ENCODE measurements at regions not wholly inside any gene's neighbourhood (a gene's known extent, or its start where the extent isn't known, plus 50 kb on each side); places are given as distances from the start of the nearest gene placed in this dataset.

DNA sequence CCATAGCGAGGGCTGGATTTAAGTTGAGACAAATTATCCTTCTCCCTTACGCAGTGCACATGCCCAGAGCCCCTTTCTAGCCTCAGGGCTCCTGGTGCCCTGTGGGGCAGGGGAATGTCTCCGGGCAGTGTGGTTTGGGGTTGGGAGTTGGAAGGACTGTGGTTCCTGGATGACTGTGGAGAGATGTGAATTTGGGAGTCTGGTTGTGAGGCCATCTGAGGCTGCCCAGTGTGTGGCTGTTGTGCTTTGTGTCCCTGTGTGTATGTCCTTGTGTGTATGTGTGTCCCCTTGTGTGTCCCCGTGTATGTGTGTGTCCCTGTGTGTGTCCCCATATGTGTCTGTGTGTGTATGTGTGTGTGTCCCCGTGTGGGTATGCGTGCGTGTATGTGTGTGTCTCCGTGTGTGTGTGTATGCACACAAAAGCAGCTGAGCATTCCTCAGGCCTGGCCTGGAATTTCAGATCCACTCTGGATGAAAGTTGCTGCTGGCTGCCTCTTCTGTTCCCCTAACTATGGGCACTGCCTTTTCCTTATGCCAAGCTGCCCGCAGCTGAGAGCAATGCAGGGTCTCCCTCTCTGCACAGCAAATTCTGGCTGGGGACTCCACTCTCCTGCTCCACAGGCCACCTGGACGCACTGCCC lies 65.4 kb downstream of the UBIAD1 start:
- ATAC-seq (no peak), DNase-seq (no peak)
- H3K4me1 ChIP-seq: no peaks in the 10 kb centered on the region
- intact Hi-C loops (cut with DNase I): no loop called here
- TF ChIP-seq, protein P1, sequence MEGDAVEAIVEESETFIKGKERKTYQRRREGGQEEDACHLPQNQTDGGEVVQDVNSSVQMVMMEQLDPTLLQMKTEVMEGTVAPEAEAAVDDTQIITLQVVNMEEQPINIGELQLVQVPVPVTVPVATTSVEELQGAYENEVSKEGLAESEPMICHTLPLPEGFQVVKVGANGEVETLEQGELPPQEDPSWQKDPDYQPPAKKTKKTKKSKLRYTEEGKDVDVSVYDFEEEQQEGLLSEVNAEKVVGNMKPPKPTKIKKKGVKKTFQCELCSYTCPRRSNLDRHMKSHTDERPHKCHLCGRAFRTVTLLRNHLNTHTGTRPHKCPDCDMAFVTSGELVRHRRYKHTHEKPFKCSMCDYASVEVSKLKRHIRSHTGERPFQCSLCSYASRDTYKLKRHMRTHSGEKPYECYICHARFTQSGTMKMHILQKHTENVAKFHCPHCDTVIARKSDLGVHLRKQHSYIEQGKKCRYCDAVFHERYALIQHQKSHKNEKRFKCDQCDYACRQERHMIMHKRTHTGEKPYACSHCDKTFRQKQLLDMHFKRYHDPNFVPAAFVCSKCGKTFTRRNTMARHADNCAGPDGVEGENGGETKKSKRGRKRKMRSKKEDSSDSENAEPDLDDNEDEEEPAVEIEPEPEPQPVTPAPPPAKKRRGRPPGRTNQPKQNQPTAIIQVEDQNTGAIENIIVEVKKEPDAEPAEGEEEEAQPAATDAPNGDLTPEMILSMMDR (IDR thresholded peaks at IDR 0.05): no peak
- no peak overlapping the region for H3K4me3 ChIP-seq
- peaks cover 9 to 57% of the 10 kb centered on the region in 2 donors for H3K27me3 ChIP-seq
- no peaks in the 10 kb centered on the region for H3K9me3 ChIP-seq
- H3K36me3 ChIP-seq: no peaks in the 10 kb centered on the region
- H3K27ac ChIP-seq: no peak overlapping the region

DNA sequence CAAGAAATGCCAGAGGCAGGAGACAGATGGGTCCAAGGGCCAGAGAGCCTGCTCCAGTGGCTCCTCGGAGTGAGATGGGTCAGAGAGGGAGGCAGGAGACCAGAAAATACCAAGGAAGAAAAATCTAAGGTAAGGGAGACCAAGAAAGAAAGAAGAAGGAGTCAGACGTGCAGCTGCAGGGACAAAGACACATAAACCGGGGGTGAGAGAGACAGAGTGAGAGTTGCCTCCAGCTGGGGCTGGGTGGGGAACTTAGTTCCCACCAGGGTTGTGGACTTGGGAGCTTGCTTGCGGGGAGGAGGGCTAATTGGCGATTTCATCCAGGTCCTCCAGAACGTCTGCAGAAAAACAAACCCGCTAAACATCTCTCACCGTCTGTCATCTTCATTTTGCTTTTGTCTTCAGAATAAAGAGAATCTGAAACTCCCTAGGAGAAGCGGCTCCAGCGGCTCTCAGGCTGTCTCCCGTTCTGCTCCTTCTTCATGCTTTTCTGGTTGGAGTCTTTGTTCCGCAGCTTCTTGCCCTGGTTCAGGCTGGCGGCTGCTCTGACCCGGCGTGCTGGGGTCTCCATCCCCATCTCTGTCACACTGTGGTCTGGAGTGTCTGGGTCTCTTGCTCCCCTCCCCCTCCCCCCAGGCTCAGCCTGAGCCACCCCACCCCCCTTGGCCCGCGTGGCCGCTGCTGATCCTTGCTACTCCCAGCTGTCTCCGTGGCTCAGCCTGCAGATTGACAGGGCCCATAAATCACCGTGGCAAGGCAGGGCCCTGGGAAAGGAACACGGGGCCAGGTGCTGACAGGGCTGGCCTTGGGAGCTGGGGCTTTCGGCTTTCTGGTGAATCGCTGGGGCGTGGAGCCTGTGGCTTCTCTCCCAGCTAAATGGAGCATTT lies 66.6 kb downstream of the UBIAD1 start:
- DNase-seq (no peak), ATAC-seq (no peak)
- no peaks in the 10 kb centered on the region for H3K36me3 ChIP-seq
- no peaks in the 10 kb centered on the region for H3K4me1 ChIP-seq
- no peaks in the 10 kb centered on the region for H3K9me3 ChIP-seq
- TF ChIP-seq, protein P1 (IDR thresholded peaks at IDR 0.05): no peak
- no peak overlapping the region for H3K4me3 ChIP-seq
- intact Hi-C loops (cut with DNase I): no loop called here
- H3K27ac ChIP-seq: no peak overlapping the region
- peaks cover 9 to 69% of the 10 kb centered on the region in 2 donors for H3K27me3 ChIP-seq

DNA sequence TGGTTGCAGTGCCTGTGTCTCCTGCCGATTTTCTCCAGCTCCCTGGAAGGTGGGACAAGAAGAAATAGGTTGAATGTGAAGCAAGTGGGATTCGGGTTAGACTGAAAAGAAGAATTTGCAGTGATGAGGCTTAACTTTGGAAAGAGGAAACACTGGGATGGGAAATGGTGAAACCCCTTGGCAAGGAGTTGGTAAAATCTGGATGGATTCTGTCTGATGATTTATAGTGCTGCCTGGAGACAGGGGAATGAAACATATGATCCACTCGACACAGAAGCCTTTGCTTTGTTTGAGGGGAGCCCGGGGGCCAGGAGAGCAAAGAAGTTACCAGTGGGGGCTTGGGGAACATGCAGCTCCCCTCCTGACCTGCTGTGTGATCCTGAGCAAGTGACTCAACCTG lies 67.2 kb downstream of the UBIAD1 start:
- ATAC-seq (no peak), DNase-seq (no peak)
- intact Hi-C loops (cut with DNase I): no loop called here
- peaks cover 9 to 76% of the 10 kb centered on the region in 2 donors for H3K27me3 ChIP-seq
- no peaks in the 10 kb centered on the region for H3K9me3 ChIP-seq
- H3K27ac ChIP-seq: no peak overlapping the region
- no peak overlapping the region for H3K4me3 ChIP-seq
- H3K36me3 ChIP-seq: no peaks in the 10 kb centered on the region
- TF ChIP-seq, protein P1 (IDR thresholded peaks at IDR 0.05): no peak
- H3K4me1 ChIP-seq: no peaks in the 10 kb centered on the region

DNA sequence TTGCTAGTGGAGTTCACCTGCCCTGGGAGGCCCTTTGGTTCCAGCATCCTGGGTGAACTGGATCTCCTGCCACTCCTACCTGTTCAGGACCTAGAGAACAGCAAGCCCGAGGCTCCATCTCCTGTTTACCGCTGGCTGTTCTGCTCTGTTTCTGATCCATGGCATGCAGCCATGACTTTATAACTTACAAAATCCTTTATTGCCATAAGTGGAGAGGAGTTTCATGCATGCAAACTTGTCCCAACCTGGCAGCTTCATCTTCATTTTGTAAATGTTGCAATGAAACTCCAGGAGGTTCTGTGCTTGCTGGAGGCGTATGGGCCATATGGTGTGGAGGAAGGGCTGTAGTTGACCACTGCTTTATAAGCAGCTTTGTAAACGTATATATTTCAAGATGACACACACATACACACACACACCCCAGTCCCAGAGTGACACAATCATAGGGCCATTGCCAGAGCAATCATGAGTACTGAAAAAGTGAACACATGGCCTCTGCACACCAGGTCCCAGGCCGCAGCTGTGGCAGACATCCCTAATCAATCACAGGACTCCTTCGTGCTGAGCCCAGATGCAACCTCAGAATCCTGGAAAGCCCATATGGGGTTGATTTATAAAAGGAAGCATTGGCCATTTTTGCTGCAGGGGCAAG lies 69.0 kb downstream of the UBIAD1 start:
- no peaks in the 10 kb centered on the region for H3K9me3 ChIP-seq
- H3K27me3 ChIP-seq: peaks cover 9 to 92% of the 10 kb centered on the region in 2 donors
- H3K27ac ChIP-seq: no peak overlapping the region
- TF ChIP-seq, protein P1 (IDR thresholded peaks at IDR 0.05): no peak
- H3K36me3 ChIP-seq: no peaks in the 10 kb centered on the region
- intact Hi-C loops (cut with DNase I): no loop called here
- no peak for DNase-seq
- no peak overlapping the region for H3K4me3 ChIP-seq
- no peaks in the 10 kb centered on the region for H3K4me1 ChIP-seq
- ATAC-seq: no peak

DNA sequence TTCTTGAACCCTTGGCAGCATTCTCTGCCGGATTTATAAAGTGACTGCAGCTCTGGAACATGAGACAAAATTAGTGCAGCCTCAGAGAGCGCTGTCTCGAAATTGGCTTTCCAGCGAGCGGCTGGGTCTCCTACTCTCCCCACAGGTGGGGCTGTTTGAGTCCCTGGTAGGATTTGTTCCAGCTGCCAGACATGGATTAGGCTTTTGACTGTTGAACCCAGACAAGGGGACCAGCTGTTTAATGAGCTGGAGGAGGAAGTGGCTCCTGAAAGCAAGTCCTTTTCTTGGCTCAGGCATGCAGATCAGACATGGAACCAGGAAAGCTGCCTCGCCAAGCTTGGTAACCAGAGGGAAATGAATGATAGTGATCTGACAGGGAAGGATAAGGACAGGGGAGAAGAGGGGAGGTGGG lies 69.6 kb downstream of the UBIAD1 start:
- Histone ChIP-seq H3K36me3 (no peaks in the 10 kb centered on the region), H3K27me3 (peaks cover 9 to 90% of the 10 kb centered on the region in 2 donors), H3K9me3 (no peaks in the 10 kb centered on the region), H3K27ac (no peak overlapping the region), H3K4me1 (no peaks in the 10 kb centered on the region), H3K4me3 (no peak overlapping the region)
- DNase-seq: no peak
- intact Hi-C loops (cut with DNase I): no loop called here
- no peak for ATAC-seq
- TF ChIP-seq, protein P1 (IDR thresholded peaks at IDR 0.05): no peak

Data from left lung (tissue), 4 donors.